Neural cell (in vitro differentiated cells): ENCODE measurements at regions not wholly inside any gene's neighbourhood (a gene's known extent, or its start where the extent isn't known, plus 50 kb on each side); places are given as distances from the start of the nearest gene placed in this dataset.

Experiments used
- CTCF ChIP-seq: fragments of 450-650 bp; IDR thresholded peaks from 2 replicates; pipeline ENCODE4 v1.5.1; 2014; ENCODE audit warnings: antibody characterized with exemption, mild to moderate bottlenecking, moderate library complexity; ENCODE audit not compliant: poor library complexity, severe bottlenecking
- POLR2AphosphoS5 ChIP-seq: IDR thresholded peaks from 2 replicates; pipeline ENCODE4 v1.6.1; 2012

GRCh38 chr18:48481092-48481491 lies 57.7 kb upstream of the CTIF start:
- TF ChIP-seq CTCF, result no peak
- no peak for TF ChIP-seq POLR2AphosphoS5
